ENCODE measurements at regions not wholly inside any gene's neighbourhood (a gene's known extent, or its start where the extent isn't known, plus 50 kb on each side); places are given as distances from the start of the nearest gene placed in this dataset.
"Not testable (repeated sequence)": the region's sequence is repeated elsewhere in the genome, so short reads cannot be mapped to it uniquely, and the experiment has no call there.

GRCh38 chr5:133881576-133882388 is 86.6 kb downstream of the C5orf15 start:
- DNase-seq, result no peak

DNA sequence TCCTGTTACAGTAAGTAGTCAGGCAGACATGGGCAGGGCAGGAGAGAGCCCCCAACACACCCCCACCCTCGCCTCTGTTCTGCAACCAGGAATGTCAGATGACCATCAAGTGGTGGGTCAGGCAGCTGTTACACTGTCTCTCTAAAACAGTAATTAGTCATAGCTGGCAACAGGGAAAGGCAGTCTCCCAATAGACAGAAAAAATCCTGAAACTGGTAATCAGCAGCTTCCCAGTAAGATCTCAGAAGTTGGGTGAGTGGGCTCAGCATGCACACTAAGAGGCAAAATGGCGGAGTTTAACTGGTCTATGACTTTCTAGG is 90.2 kb downstream of the C5orf15 start:
- no peak for DNase-seq

GRCh38 chr5:133877351-133878235 is 90.8 kb downstream of the C5orf15 start:
- DNase-seq, result no peak

DNA sequence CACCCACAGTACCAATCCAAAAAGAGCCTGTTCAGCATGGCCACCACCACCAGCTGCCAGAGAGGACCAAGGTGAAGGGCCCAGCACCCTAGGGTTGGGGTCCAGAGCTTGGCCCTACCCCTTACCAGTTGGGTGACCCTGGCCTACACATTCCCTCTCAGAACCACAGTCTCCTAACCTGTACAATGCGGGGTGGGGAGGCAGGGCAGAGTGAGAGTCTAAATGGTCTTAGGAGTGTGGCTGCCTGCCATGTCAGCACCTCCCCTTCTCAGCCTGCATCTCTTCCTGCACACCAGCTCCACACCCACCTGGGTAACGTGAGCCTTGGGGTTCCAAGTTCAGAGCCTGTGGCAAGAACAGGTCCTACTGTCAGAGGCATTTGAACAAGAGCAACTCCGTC is 92.2 kb downstream of the C5orf15 start:
- DNase-seq, result no peak

DNA sequence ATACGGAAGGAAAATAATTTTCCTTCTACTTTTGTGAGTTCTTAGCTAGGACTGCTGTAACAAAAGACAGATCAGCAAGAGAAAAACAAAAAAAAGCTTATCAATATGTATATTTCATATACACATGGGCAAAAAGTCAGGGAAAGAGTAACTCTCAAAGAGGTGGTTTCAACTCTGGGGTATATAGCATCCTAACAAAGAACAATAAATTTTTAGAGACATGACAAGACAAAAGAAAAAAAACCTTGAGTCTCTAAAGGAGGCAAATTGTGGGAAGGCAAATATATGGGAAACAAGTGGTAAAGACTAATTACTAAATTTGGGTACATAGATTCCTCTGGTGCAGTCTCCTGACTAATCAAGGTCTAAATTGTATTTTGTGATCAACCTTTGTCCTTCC is 93.2 kb downstream of the C5orf15 start:
- no peak for DNase-seq

DNA sequence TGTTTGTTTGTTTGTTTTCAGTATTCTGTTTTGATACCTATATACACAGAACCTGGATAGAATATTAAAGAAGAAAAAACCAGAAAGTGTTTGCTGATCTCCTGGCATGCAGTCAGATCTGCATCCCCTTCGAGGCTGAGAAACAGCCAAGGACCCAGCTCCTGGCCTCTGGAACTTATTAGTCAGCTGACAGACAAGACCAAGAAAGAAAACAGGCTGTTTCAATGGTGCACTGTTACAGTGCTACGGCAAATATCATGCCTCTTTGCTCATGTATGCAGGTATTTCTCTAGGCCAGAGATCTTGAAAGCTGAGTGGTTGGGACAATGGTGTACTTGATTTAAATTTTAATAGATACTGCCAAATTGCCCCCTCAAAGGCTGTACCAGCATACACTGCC is 95.0 kb downstream of the C5orf15 start:
- no peak for DNase-seq

- no peak for DNase-seq
Measured at GRCh38 chr5:133870661-133871060, 97.8 kb downstream of the C5orf15 start.

- DNase-seq, result no peak
Measured at GRCh38 chr5:133869519-133870335, 98.7 kb downstream of the C5orf15 start.

GRCh38 chr5:133868946-133869518 is 99.4 kb downstream of the C5orf15 start:
- peak; percentile 48 for DNase-seq

DNA sequence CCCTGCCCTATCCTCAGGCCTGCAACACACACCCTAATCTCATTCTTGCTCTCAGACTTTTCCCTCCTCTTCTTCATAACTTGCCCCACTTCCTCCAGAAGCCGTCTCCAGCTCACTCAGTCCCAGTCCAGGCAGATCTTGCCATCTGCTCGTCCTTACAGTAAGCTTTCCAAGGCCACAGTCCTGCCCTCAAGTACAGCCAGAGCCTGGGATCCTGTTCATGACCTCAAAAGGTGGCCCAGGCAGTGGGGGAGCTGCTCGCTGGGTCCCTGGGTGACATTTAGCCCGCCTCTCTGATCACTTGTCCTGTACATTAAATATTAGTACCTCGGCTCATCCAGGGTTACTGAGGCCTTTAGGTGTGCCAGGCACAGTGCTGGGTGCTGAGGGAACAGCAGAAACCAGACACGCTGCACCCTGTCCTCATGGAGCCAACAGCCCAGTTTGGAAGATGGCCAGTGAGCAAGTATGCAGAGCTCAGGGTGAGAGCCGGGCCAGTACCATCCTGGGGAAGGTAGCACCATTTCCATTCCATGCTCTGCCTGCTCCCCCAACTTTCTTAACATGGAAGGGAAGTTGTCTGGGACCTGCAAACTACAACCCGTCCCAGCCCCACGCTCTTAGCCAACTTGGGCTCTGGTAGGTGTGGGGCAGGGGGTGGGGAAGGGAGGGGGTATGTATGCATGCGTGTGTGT is 100.4 kb downstream of the C5orf15 start:
- no peak for DNase-seq

DNA sequence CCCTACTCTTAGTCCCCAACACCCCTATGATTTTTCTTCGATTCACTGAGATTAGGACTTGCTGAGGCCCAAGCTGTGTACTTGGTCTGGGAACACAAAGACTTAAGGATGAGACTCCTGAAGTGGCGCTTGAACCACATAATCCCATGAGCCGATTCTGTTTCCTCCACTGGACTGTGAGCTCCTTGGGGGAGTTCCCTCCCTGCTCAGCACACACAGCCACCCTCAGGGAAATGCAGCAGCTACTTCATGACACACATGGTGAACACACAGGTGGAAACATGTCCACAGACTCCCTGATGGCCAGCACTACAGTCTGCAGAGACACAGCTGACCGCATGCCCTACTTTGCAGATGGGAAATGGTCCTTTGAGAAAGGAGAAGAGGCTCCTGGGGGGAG is 101.1 kb downstream of the C5orf15 start:
- DNase-seq, result no peak

DNA sequence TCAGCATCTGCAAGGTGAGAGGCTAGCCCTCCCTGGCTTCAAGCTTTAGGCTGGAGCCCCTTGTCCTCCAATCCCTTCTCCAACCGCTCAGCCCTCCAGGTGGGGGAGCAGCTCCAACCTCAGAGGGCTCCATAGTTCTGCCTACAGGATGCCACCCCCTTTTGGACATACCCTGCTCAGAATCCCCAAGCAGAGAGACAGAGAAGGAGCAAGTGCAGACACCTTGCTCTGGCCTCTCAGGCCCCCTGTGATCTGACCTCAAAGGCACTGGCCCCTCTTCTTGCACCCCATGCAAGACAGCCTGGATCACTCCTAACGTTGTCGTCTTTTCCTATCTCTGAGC is 101.6 kb downstream of the C5orf15 start:
- no peak for DNase-seq

DNA sequence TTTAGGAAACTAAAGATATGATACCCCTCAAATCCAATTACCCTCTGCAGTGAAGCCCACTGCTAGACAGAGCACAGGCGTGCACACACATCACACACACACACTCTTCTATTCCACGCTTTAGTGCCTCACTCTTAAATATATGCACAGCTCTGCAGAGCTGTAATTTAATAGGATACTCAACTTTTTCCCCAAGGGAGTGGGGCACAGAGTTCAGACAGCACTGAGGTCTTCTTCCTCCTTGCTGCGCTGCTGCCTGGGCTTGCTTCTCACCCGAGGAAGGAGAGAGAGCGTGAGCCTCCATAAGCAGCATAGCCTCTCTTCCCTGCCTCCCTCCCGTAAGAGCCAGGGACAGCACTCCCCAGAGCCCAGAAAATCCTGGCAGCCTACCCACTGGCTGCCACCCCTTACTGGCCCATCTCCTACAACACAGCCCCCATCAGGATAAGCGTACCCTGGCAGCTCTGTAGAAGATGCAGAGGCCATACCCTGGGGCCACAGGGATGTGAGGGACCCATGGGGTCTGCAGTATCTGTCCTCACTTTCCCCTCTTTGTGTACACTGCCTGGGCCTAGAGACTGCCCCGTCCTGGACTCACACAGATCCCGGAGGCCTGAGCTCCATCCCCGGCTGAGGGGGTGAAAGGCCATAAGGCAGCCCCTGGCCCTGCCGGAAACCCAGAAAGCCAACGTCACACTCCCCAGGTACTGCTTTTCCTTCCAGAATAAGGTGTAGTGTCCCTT is 102.1 kb downstream of the C5orf15 start:
- no peak for DNase-seq

GRCh38 chr5:133865113-133865512 is 103.3 kb downstream of the C5orf15 start:
- no peak for DNase-seq

GRCh38 chr5:133864711-133865110 is 103.7 kb downstream of the C5orf15 start:
- DNase-seq, result no peak

- no peak for DNase-seq
Measured at GRCh38 chr5:133863857-133864585, 104.4 kb downstream of the C5orf15 start.

DNA sequence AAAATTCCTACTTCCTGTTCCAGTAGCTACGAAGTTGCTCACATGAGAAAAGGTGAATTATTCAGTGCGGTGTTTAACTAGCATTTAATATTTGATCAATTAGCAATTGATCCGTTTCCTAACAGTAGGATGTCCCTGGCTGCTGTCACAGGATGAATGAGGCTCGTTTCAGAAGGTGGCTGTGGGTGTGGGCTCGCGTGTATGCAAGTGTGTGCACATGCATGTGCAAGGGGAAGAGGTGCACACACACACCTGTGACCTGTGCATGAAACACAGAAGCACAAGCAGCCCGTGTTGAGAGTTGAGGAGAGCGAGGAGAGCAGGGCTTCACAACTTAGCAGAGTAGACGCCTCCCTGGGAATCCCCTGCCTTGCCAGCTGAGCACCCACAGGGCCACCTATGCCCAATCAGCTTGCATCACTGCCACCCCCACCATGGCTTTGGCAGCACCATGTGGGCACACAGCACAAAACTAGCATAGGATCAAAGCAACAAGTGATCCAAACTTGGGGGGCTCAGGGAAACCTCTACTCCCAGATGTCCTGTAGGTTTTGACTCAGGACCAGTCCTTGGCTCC is 107.2 kb downstream of the C5orf15 start:
- DNase-seq, result no peak

DNA sequence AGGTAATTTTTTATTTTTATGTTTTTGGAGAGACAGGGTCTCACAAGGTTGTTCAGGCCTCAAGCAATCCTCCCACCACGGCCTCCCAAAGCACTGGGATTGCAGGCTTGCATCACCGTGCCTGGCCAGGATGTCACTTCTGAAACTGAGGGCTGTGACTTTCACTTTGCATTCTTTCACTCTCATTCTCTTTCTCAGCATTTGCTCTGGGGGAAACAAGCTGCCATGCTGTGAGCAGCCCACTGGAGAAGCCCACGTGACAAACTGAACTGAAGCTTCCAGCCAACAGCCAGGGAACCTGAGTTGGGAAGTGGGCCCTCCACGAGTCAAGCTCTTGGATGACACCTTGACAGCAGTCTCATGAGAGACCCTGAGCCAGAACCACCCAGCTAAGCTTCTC is 109.4 kb downstream of the C5orf15 start:
- DNase-seq, result no peak

DNA sequence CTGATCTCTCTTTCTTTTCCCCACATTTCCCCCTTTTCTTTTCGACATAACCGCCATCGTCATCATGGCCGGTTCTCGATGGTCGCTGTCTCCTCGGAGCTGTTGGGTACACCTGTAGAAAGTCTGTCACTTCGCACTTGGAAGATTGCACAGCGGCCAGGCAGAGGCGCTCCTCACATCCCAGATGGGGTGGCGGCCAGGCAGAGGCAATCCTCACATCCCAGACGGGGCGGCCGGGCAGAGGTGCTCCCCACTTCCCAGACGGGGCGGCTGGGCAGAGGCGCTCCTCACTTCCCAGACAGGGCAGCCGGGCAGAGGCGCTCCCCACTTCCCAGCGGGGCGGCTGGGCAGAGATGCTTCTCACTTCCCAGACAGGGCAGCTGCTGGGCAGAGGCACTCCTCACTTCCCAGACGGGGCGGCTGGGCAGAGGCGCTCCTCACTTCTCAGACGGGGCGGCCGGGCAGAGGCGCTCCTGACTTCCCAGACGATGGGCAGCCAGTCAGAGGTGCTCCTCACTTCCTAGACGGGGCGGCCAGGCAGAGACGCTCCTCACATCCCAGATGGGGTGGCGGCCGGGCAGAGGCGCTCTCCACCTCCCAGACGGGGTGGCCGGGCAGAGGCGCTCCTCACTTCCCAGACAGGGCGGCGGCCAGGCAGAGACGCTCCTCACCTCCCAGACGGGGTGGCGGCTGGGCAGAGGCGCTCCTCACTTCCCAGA is 110.7 kb downstream of the C5orf15 start:
- not testable (repeated sequence) for DNase-seq

DNA sequence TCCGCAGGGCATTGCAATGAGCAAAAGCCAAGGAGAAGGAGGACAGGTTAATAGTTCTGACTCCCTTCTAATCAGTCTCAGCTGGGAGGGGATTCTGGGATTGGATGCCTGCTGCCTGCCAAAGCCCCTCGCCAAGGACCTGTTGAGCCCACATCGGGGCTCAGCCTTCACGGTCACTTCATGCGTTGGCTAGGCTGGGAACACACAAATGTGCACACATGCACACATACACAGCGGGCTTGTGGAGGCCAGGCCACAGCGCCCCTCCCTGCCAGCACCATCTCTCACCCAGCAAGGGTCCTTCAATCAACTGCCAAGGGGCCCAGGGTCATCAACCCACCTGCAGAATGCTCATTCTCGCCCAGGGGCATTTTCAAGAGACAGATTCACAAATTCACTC is 113.9 kb downstream of the C5orf15 start:
- DNase-seq, result no peak

Data from NCI-H748 treated with DMSO at 0.1 percent for 48 hours (cell line).